OCI-LY1 (cell line): ENCODE measurements at regions not wholly inside any gene's neighbourhood (a gene's known extent, or its start where the extent isn't known, plus 50 kb on each side); places are given as distances from the start of the nearest gene placed in this dataset.

Source experiments
- H2AFZ ChIP-seq: fragments of 200-600 bp; sonication (generic), shearing (Covaris generic); 2 replicates; pipeline ENCODE4 v1.6.0; 2014; ENCODE audit warnings: antibody characterized with exemption, mild to moderate bottlenecking, low read length
- H3F3A ChIP-seq: fragments of 200-600 bp; sonication (generic), shearing (Covaris generic); 2 replicates; pipeline ENCODE4 v1.6.0; 2014; ENCODE audit warnings: mild to moderate bottlenecking, antibody characterized with exemption, low read length, moderate library complexity; ENCODE audit not compliant: insufficient read depth
- H3K27ac ChIP-seq: fragments of 200-600 bp; sonication (generic); 2 replicates; pipeline ENCODE4 v1.5.1; 2014; ENCODE audit warnings: low read length, mixed run types, mild to moderate bottlenecking, low read depth; ENCODE audit not compliant: poor library complexity, severe bottlenecking
- H3K27me3 ChIP-seq: fragments of 200-600 bp; sonication (generic); 2 replicates; pipeline ENCODE4 v1.6.0; 2014; ENCODE audit warnings: antibody characterized with exemption, mild to moderate bottlenecking, low read length, moderate library complexity; ENCODE audit not compliant: insufficient read depth
- H3K36me3 ChIP-seq: fragments of 200-600 bp; sonication (generic); 2 replicates; pipeline ENCODE4 v1.6.1; 2014; ENCODE audit warnings: mild to moderate bottlenecking, antibody characterized with exemption, low read length, moderate library complexity, mixed read lengths; ENCODE audit not compliant: insufficient read depth
- H3K4me1 ChIP-seq: fragments of 200-600 bp; sonication (generic); 2 replicates; pipeline ENCODE4 v1.5.1; 2014; ENCODE audit warnings: mild to moderate bottlenecking, low read length, moderate library complexity; ENCODE audit not compliant: insufficient read depth, severe bottlenecking
- H3K4me2 ChIP-seq: fragments of 200-600 bp; sonication (generic), shearing (Covaris generic); 2 replicates; pipeline ENCODE4 v1.6.1; 2014; ENCODE audit warnings: low read length
- H3K4me3 ChIP-seq: fragments of 200-600 bp; sonication (generic); 2 replicates; pipeline ENCODE4 v1.5.1; 2014; ENCODE audit warnings: low read length, low read depth, mild to moderate bottlenecking, mixed read lengths; ENCODE audit not compliant: poor library complexity, severe bottlenecking
- H3K79me2 ChIP-seq: fragments of 200-600 bp; shearing (Covaris generic); 2 replicates; pipeline ENCODE4 v1.6.1; 2016; ENCODE audit warnings: mixed run types, low read length, mixed read lengths; ENCODE audit not compliant: insufficient read depth
- H3K9ac ChIP-seq: fragments of 200-600 bp; sonication (generic), shearing (Covaris generic); 2 replicates; pipeline ENCODE4 v1.6.1; 2014; ENCODE audit warnings: mild to moderate bottlenecking, low read length, mixed read lengths
- H3K9me2 ChIP-seq: fragments of 200-600 bp; sonication (generic), shearing (Covaris generic); 2 replicates; pipeline ENCODE4 v1.6.1; 2014; ENCODE audit warnings: low read depth, mild to moderate bottlenecking, low read length, mixed read lengths
- H3K9me3 ChIP-seq: fragments of 200-600 bp; shearing (Covaris generic); 2 replicates; pipeline ENCODE4 v1.6.1; 2014; ENCODE audit warnings: low read length, mixed read lengths
- H4K20me1 ChIP-seq: fragments of 200-600 bp; sonication (generic), shearing (Covaris generic); 2 replicates; pipeline ENCODE4 v1.6.0; 2016; ENCODE audit warnings: mild to moderate bottlenecking, low read length; ENCODE audit not compliant: insufficient read depth
- EZH2 ChIP-seq: fragments of 200-600 bp; sonication (generic), shearing (Covaris generic); IDR thresholded peaks from 2 replicates; pipeline ENCODE4 v1.8.0; 2017; ENCODE audit warnings: borderline replicate concordance, mixed run types, mild to moderate bottlenecking, antibody characterized with exemption, low read length, moderate library complexity, mixed read lengths
- TF ChIP-seq, protein P1 (sequence below): fragments of 200-600 bp; sonication (generic), shearing (Covaris generic); IDR thresholded peaks from 2 replicates; pipeline ENCODE4 v1.5.1; 2017; ENCODE audit warnings: mild to moderate bottlenecking, antibody characterized with exemption, low read length, moderate library complexity, mixed read lengths

DNA sequence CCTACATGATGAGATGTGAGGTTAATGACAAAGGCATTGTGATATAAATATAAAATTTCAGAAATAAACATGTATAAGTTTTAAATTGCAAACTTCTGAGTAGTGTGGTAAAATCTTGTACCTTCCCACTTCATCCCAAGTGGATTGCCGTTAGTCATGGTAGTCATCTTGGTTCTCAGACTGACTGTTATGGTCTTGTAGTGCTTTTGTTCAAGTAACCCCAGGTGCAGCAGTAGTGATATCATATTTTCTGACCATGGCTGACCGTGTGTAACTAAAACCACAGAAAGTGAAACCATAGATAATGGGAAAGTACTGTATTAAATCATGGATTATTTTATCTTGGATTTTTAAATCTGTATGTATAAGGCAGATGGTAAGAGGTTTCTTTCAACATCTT is 74.8 kb upstream of the SLIT2 start:
- Histone ChIP-seq H4K20me1 (no peaks in the 10 kb centered on the region), H2AFZ (no peak overlapping the region), H3K4me3 (no peak overlapping the region), H3K27ac (no peak overlapping the region), H3K27me3 (no peaks in the 10 kb centered on the region), H3K9me3 (no peaks in the 10 kb centered on the region), H3K79me2 (no peaks in the 10 kb centered on the region), H3F3A (no peaks in the 10 kb centered on the region), H3K4me1 (no peaks in the 10 kb centered on the region), H3K4me2 (no peak overlapping the region), H3K36me3 (no peaks in the 10 kb centered on the region), H3K9me2 (no peaks in the 10 kb centered on the region), H3K9ac (no peak overlapping the region)
- TF ChIP-seq, protein P1, sequence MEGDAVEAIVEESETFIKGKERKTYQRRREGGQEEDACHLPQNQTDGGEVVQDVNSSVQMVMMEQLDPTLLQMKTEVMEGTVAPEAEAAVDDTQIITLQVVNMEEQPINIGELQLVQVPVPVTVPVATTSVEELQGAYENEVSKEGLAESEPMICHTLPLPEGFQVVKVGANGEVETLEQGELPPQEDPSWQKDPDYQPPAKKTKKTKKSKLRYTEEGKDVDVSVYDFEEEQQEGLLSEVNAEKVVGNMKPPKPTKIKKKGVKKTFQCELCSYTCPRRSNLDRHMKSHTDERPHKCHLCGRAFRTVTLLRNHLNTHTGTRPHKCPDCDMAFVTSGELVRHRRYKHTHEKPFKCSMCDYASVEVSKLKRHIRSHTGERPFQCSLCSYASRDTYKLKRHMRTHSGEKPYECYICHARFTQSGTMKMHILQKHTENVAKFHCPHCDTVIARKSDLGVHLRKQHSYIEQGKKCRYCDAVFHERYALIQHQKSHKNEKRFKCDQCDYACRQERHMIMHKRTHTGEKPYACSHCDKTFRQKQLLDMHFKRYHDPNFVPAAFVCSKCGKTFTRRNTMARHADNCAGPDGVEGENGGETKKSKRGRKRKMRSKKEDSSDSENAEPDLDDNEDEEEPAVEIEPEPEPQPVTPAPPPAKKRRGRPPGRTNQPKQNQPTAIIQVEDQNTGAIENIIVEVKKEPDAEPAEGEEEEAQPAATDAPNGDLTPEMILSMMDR = no peak
- no peak for TF ChIP-seq EZH2

DNA sequence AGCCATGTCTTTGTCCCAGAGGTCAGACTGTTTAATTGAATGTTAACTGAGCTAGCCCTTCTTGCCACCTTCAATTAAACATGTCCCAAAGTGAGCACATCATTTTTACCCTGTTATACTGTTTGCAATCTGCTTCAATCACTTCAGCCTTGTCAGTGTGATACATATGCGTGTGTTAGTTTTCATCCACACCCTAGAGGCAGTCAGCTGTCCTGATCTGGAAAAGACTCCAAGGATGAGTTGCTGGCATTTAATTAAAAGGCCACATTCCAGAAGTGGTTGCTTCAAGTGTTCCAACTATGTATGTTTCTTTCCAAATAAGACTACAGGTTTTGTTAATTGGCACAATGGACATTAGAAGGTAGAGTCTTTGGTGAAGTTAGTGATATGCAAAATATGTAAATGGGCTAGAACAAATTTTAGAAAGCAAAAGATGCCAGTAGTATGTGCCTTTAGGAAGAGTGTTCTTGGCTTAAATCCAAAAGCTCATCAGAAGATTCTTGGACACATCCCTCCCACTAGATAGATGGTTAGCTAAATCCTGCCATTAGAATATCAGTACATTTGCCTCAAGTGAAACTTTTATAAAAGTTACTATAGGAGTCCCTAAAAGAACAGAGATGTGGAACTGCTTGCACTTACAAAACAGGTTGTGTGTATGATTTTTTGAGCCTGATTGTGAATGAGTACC is 79.5 kb upstream of the SLIT2 start:
- no peak for TF ChIP-seq EZH2
- no peak overlapping the region for H3K4me2 ChIP-seq
- H3K27me3 ChIP-seq = no peaks in the 10 kb centered on the region
- no peaks in the 10 kb centered on the region for H3K9me3 ChIP-seq
- no peak overlapping the region for H2AFZ ChIP-seq
- H3K79me2 ChIP-seq = no peaks in the 10 kb centered on the region
- H3K36me3 ChIP-seq = no peaks in the 10 kb centered on the region
- no peaks in the 10 kb centered on the region for H3K9me2 ChIP-seq
- H3K9ac ChIP-seq = no peak overlapping the region
- H3K4me1 ChIP-seq = no peaks in the 10 kb centered on the region
- no peaks in the 10 kb centered on the region for H3F3A ChIP-seq
- H3K4me3 ChIP-seq = no peak overlapping the region
- H4K20me1 ChIP-seq = no peaks in the 10 kb centered on the region
- no peak overlapping the region for H3K27ac ChIP-seq

DNA sequence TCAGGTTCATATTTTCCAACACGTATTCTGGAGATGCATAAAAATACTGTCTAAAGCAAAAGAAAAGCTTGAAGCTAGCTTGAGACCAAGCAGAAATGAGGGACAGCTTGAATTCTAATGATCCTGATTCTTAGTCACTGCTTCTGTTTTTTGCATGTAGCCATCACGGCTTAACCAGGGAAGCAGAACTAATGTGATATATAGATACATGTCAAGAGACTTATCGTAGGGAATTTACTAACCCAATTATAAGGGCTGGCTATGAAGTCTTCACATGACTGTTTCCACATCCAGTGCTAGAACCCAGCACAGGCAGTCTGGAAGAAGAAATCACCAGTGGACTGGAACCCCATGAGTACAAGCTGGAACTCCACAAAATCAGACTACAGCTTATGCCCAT is 85.2 kb upstream of the SLIT2 start:
- H3K9me3 ChIP-seq = no peaks in the 10 kb centered on the region
- no peaks in the 10 kb centered on the region for H3K4me1 ChIP-seq
- H2AFZ ChIP-seq = no peak overlapping the region
- no peaks in the 10 kb centered on the region for H3K79me2 ChIP-seq
- no peak overlapping the region for H3K27ac ChIP-seq
- no peaks in the 10 kb centered on the region for H3F3A ChIP-seq
- H3K4me3 ChIP-seq = no peak overlapping the region
- H4K20me1 ChIP-seq = no peaks in the 10 kb centered on the region
- no peaks in the 10 kb centered on the region for H3K9me2 ChIP-seq
- H3K36me3 ChIP-seq = no peaks in the 10 kb centered on the region
- TF ChIP-seq EZH2 = no peak
- TF ChIP-seq, protein P1 = no peak
- H3K9ac ChIP-seq = no peak overlapping the region
- H3K27me3 ChIP-seq = no peaks in the 10 kb centered on the region
- H3K4me2 ChIP-seq = no peak overlapping the region

DNA sequence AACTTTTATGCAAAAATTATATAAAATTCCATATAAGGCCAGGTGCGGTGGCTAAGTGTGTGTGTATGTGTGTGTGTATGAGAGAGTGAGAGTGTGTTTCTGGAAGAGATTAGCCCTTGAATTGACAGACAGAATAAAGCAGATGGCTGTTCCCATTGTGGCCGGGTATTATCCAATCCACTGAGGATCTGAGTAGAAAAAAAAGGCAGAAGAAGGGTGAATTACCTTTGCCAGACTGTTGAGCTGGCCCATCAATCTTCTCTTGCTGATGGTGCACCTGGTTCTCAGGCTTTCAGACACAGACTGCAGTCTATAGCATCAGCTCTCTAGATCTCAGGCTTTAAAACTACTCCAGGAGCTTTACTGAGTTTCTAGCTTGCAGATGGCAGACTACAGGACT is 92.2 kb upstream of the SLIT2 start:
- H3K9me3 ChIP-seq = no peaks in the 10 kb centered on the region
- no peaks in the 10 kb centered on the region for H4K20me1 ChIP-seq
- H3F3A ChIP-seq = no peaks in the 10 kb centered on the region
- no peak overlapping the region for H3K4me2 ChIP-seq
- H3K27ac ChIP-seq = no peak overlapping the region
- H3K4me3 ChIP-seq = no peak overlapping the region
- H3K27me3 ChIP-seq = no peaks in the 10 kb centered on the region
- H2AFZ ChIP-seq = no peak overlapping the region
- no peak for TF ChIP-seq EZH2
- TF ChIP-seq, protein P1 = no peak
- H3K79me2 ChIP-seq = no peaks in the 10 kb centered on the region
- H3K9ac ChIP-seq = no peak overlapping the region
- no peaks in the 10 kb centered on the region for H3K4me1 ChIP-seq
- H3K9me2 ChIP-seq = no peaks in the 10 kb centered on the region
- H3K36me3 ChIP-seq = no peaks in the 10 kb centered on the region
